ENCODE measurements at regions not wholly inside any gene's neighbourhood (a gene's known extent, or its start where the extent isn't known, plus 50 kb on each side); places are given as distances from the start of the nearest gene placed in this dataset.

GRCh38 chr20:7585126-7585679, 355.1 kb downstream of the HAO1 start:
- no peak for TF ChIP-seq CTCF (IDR thresholded peaks at IDR 0.05)
- H3K9ac ChIP-seq (ENCODE audit: low read depth in 2 of 2, low read length in 2 of 2), result no peak overlapping the region
- no peaks in the 10 kb centered on the region for H3K4me1 ChIP-seq
- H3K36me3 ChIP-seq, result no peaks in the 10 kb centered on the region
- no peak overlapping the region for H3K27ac ChIP-seq
- H3K27me3 ChIP-seq, result no peaks in the 10 kb centered on the region
- no peaks in the 10 kb centered on the region for H3K9me3 ChIP-seq
- H3K4me3 ChIP-seq, result no peak overlapping the region
- no peak for DNase-seq
- intact Hi-C loops (cut with DNase I), result no loop called here

- intact Hi-C loops (cut with DNase I), result no loop called here
- no peaks in the 10 kb centered on the region for H3K4me1 ChIP-seq
- no peak for DNase-seq
- H3K4me3 ChIP-seq, result no peak overlapping the region
- H3K27me3 ChIP-seq, result no peaks in the 10 kb centered on the region
- H3K9ac ChIP-seq (ENCODE audit: low read depth in 2 of 2, low read length in 2 of 2), result no peak overlapping the region
- H3K9me3 ChIP-seq, result no peaks in the 10 kb centered on the region
- H3K36me3 ChIP-seq, result no peaks in the 10 kb centered on the region
- TF ChIP-seq CTCF (IDR thresholded peaks at IDR 0.05), result no peak
- no peak overlapping the region for H3K27ac ChIP-seq
Observed at GRCh38 chr20:7586481-7586880, 353.8 kb downstream of the HAO1 start.

- H3K27ac ChIP-seq, result no peak overlapping the region
- no peaks in the 10 kb centered on the region for H3K27me3 ChIP-seq
- no peaks in the 10 kb centered on the region for H3K9me3 ChIP-seq
- TF ChIP-seq CTCF (IDR thresholded peaks at IDR 0.05), result no peak
- intact Hi-C loops (cut with DNase I), result no loop called here
- no peaks in the 10 kb centered on the region for H3K4me1 ChIP-seq
- H3K9ac ChIP-seq (ENCODE audit: low read depth in 2 of 2, low read length in 2 of 2), result no peak overlapping the region
- no peaks in the 10 kb centered on the region for H3K36me3 ChIP-seq
- H3K4me3 ChIP-seq, result no peak overlapping the region
- DNase-seq, result no peak
Observed at GRCh38 chr20:7589164-7589563, 351.1 kb downstream of the HAO1 start.

GRCh38 chr20:7596541-7596940, 343.7 kb downstream of the HAO1 start:
- intact Hi-C loops (cut with DNase I), result no loop called here

GRCh38 chr20:7601431-7601830, 338.8 kb downstream of the HAO1 start:
- Histone ChIP-seq H3K27me3 (no peaks in the 10 kb centered on the region), H3K9me3 (no peaks in the 10 kb centered on the region), H3K4me3 (no peak overlapping the region), H3K27ac (no peak overlapping the region), H3K9ac (ENCODE audit: low read depth in 2 of 2, low read length in 2 of 2) (no peak overlapping the region), H3K4me1 (no peaks in the 10 kb centered on the region), H3K36me3 (no peaks in the 10 kb centered on the region)
- TF ChIP-seq CTCF (IDR thresholded peaks at IDR 0.05), result no peak
- intact Hi-C loops (cut with DNase I), result no loop called here
- no peak for DNase-seq

More at GRCh38 chr20:7596541-7596940, 343.7 kb downstream of the HAO1 start:
- no peak for DNase-seq
- Histone ChIP-seq H3K4me3 (no peak overlapping the region), H3K4me1 (no peaks in the 10 kb centered on the region), H3K27me3 (no peaks in the 10 kb centered on the region), H3K36me3 (no peaks in the 10 kb centered on the region), H3K9ac (ENCODE audit: low read depth in 2 of 2, low read length in 2 of 2) (no peak overlapping the region), H3K9me3 (no peaks in the 10 kb centered on the region), H3K27ac (no peak overlapping the region)
- TF ChIP-seq CTCF (IDR thresholded peaks at IDR 0.05), result no peak

Data from colonic mucosa (tissue), 4 donors.